WTC11 (cell line): ENCODE measurements at regions not wholly inside any gene's neighbourhood (a gene's known extent, or its start where the extent isn't known, plus 50 kb on each side); places are given as distances from the start of the nearest gene placed in this dataset.

ENCODE experiments used
- ATAC-seq: fragments of 200-7000 bp; cut with Tn5 transposase; 2 replicates; pipeline ENCODE4 v1.10.0; 2021; ENCODE audit warnings: mild to moderate bottlenecking, moderate library complexity
- CTCF ChIA-PET: fragments of 300-600 bp; sonication (Branson Sonifier 250); formaldehyde crosslinking; loops from one replicate; lab custom pipeline; 2021; ENCODE audit warnings: antibody characterized with exemption; lab: Charles Lee
- POLR2A ChIA-PET: fragments of 350-600 bp; sonication (Branson Sonifier 250); formaldehyde crosslinking; loops from one replicate; lab custom pipeline; 2021; ENCODE audit warnings: antibody characterized with exemption; lab: Charles Lee
- DNase-seq: peaks from one replicate; pipeline ENCODE4 v3.0.0; 2021; ENCODE audit warnings: low spot score
- H3K27ac Mint-ChIP-seq: 2 replicates; pipeline ENCODE4 v1.8.0; 2021; ENCODE audit warnings: mixed read lengths
- H3K27me3 Mint-ChIP-seq: 2 replicates; pipeline ENCODE4 v1.8.0; 2021; ENCODE audit warnings: low read depth, mild to moderate bottlenecking, moderate library complexity, mixed read lengths
- H3K36me3 Mint-ChIP-seq: 2 replicates; pipeline ENCODE4 v1.8.0; 2021; ENCODE audit warnings: mixed read lengths
- H3K4me1 Mint-ChIP-seq: 2 replicates; pipeline ENCODE4 v1.8.0; 2022; ENCODE audit warnings: mixed read lengths
- H3K4me3 Mint-ChIP-seq: 2 replicates; pipeline ENCODE4 v1.8.0; 2021; ENCODE audit warnings: mild to moderate bottlenecking, moderate library complexity, mixed read lengths
- H3K9me3 Mint-ChIP-seq: 2 replicates; pipeline ENCODE4 v1.8.0; 2021; ENCODE audit warnings: mixed read lengths
- ATF6 ChIP-seq: sonication (generic); formaldehyde crosslinking; IDR thresholded peaks from 2 replicates; pipeline ENCODE4 v1.8.1; 2023; ENCODE audit warnings: mild to moderate bottlenecking, missing genetic modification reagents
- CREM ChIP-seq: sonication (generic); formaldehyde crosslinking; IDR thresholded peaks from 2 replicates; pipeline ENCODE4 v1.8.1; 2022; ENCODE audit warnings: mild to moderate bottlenecking, missing genetic modification reagents, moderate library complexity
- ERG ChIP-seq: fragments of 250-450 bp; sonication (Bioruptor Pico); IDR thresholded peaks from 2 replicates; pipeline ENCODE4 v1.8.0; 2021; ENCODE audit warnings: mild to moderate bottlenecking
- FOXJ3 ChIP-seq: sonication (generic); formaldehyde crosslinking; IDR thresholded peaks from 2 replicates; pipeline ENCODE4 v1.9.0; 2021; ENCODE audit warnings: missing genetic modification reagents, mild to moderate bottlenecking, borderline replicate concordance
- NFYB ChIP-seq: sonication (generic); formaldehyde crosslinking; conservative IDR thresholded peaks from 2 replicates; pipeline ENCODE4 v1.8.0; 2022; ENCODE audit warnings: low read depth, missing genetic modification reagents
- NR1H2 ChIP-seq: sonication (generic); formaldehyde crosslinking; IDR thresholded peaks from 2 replicates; pipeline ENCODE4 v1.9.0; 2021; ENCODE audit warnings: mild to moderate bottlenecking, moderate library complexity, missing genetic modification reagents
- NR2C2 ChIP-seq: sonication (generic); formaldehyde crosslinking; IDR thresholded peaks from 2 replicates; pipeline ENCODE4 v1.8.0; 2022; ENCODE audit warnings: mild to moderate bottlenecking, missing genetic modification reagents
- STAT6 ChIP-seq: sonication (generic); formaldehyde crosslinking; conservative IDR thresholded peaks from 2 replicates; pipeline ENCODE4 v1.8.1; 2023; ENCODE audit warnings: mild to moderate bottlenecking, low read depth, missing genetic modification reagents, moderate library complexity
- TEAD1 ChIP-seq: sonication (generic); formaldehyde crosslinking; IDR thresholded peaks from 2 replicates; pipeline ENCODE4 v1.8.0; 2022; ENCODE audit warnings: mild to moderate bottlenecking, missing genetic modification reagents
- TEAD4 ChIP-seq: sonication (generic); formaldehyde crosslinking; IDR thresholded peaks from 2 replicates; pipeline ENCODE4 v1.8.0; 2022; ENCODE audit warnings: mild to moderate bottlenecking, missing genetic modification reagents
- TP53 ChIP-seq: sonication (generic); formaldehyde crosslinking; IDR thresholded peaks from 2 replicates; pipeline ENCODE4 v1.8.1; 2023; ENCODE audit warnings: mild to moderate bottlenecking, missing genetic modification reagents
- ZNF219 ChIP-seq: sonication (generic); formaldehyde crosslinking; IDR thresholded peaks from 2 replicates; pipeline ENCODE4 v1.8.0; 2023; ENCODE audit warnings: missing genetic modification reagents, mild to moderate bottlenecking, borderline replicate concordance
- ZNF232 ChIP-seq: sonication (generic); formaldehyde crosslinking; IDR thresholded peaks from 2 replicates; pipeline ENCODE4 v1.8.0; 2022; ENCODE audit warnings: mild to moderate bottlenecking, missing genetic modification reagents
- ZNF423 ChIP-seq: fragments of 250-450 bp; sonication (Bioruptor Pico); IDR thresholded peaks from 2 replicates; pipeline ENCODE4 v2.1.2; 2022; ENCODE audit warnings: mild to moderate bottlenecking, moderate library complexity
- ZNF532 ChIP-seq: fragments of 250-450 bp; sonication (Bioruptor Pico); IDR thresholded peaks from 2 replicates; pipeline ENCODE4 v1.9.0; 2021; ENCODE audit warnings: mild to moderate bottlenecking, borderline replicate concordance
- TF ChIP-seq, protein P1 (sequence below): sonication (generic); formaldehyde crosslinking; IDR thresholded peaks from 2 replicates; pipeline ENCODE4 v1.8.0; 2022; ENCODE audit warnings: mild to moderate bottlenecking, missing genetic modification reagents
- TF ChIP-seq, protein P2 (sequence below): sonication (generic); formaldehyde crosslinking; IDR thresholded peaks from 2 replicates; pipeline ENCODE4 v1.8.1; 2023; ENCODE audit warnings: mild to moderate bottlenecking, missing genetic modification reagents

GRCh38 chr9:32247168-32247567, 137.3 kb upstream of the ACO1 start (continued):
- TF ChIP-seq ATF6 (CRISPR knock-in tag) = no peak

GRCh38 chr9:32248189-32248712, 136.2 kb upstream of the ACO1 start:
- TF ChIP-seq, protein P1, sequence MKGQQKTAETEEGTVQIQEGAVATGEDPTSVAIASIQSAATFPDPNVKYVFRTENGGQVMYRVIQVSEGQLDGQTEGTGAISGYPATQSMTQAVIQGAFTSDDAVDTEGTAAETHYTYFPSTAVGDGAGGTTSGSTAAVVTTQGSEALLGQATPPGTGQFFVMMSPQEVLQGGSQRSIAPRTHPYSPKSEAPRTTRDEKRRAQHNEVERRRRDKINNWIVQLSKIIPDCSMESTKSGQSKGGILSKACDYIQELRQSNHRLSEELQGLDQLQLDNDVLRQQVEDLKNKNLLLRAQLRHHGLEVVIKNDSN (CRISPR knock-in tag) = no peak
- TF ChIP-seq NFYB (CRISPR knock-in tag) (no peak), CREM (no peak), STAT6 (CRISPR knock-in tag) (no peak), ZNF532 (CRISPR knock-in tag) (no peak), ERG (CRISPR knock-in tag) (no peak), TEAD1 (CRISPR knock-in tag) (no peak), ZNF219 (CRISPR knock-in tag) (no peak), ZNF232 (CRISPR knock-in tag) (no peak), TEAD4 (no peak), FOXJ3 (CRISPR knock-in tag) (no peak), TP53 (CRISPR knock-in tag) (no peak), NR1H2 (CRISPR knock-in tag) (no peak), ZNF423 (no peak), NR2C2 (CRISPR knock-in tag) (no peak)
- TF ChIP-seq, protein P2, sequence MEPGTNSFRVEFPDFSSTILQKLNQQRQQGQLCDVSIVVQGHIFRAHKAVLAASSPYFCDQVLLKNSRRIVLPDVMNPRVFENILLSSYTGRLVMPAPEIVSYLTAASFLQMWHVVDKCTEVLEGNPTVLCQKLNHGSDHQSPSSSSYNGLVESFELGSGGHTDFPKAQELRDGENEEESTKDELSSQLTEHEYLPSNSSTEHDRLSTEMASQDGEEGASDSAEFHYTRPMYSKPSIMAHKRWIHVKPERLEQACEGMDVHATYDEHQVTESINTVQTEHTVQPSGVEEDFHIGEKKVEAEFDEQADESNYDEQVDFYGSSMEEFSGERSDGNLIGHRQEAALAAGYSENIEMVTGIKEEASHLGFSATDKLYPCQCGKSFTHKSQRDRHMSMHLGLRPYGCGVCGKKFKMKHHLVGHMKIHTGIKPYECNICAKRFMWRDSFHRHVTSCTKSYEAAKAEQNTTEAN (CRISPR knock-in tag) = no peak
- TF ChIP-seq, all 79 proteins: peak for 0
- H3K4me1 Mint-ChIP-seq = no peaks in the 10 kb centered on the region
- H3K9me3 Mint-ChIP-seq = peaks cover 4% of the 10 kb centered on the region
- H3K27me3 Mint-ChIP-seq = no peaks in the 10 kb centered on the region
- no peak for DNase-seq
- no peak overlapping the region for H3K4me3 Mint-ChIP-seq
- no peak for ATAC-seq
- ChIA-PET CTCF (no interaction called here), POLR2A (no interaction called here)
- no peak overlapping the region for H3K27ac Mint-ChIP-seq
- peaks cover 4% of the 10 kb centered on the region; the same call in 1 of the 2 replicates for H3K36me3 Mint-ChIP-seq
